Fibroblast of skin of left quadriceps (primary cell): ENCODE measurements at regions not wholly inside any gene's neighbourhood (a gene's known extent, or its start where the extent isn't known, plus 50 kb on each side); places are given as distances from the start of the nearest gene placed in this dataset.
A peak's percentile ranks its signal among the peaks of the same experiment; 100 is the strongest.

Source experiments
- DNase-seq, 2 experiments: peaks; one replicate each; pipeline ENCODE4 v3.0.0-alpha.2; 2013; ENCODE audit warnings: low read depth in 2 of 2

GRCh38 chr4:13182133-13182532 lies 302.0 kb downstream of the RAB28 start:
- DNase-seq = no peak

- DNase-seq = no peak
Measured at GRCh38 chr4:13181681-13182080, 302.5 kb downstream of the RAB28 start.

GRCh38 chr4:13180701-13181100 lies 303.4 kb downstream of the RAB28 start:
- DNase-seq = no peak

- DNase-seq = no peak
Measured at GRCh38 chr4:13178621-13179020, 305.5 kb downstream of the RAB28 start.

GRCh38 chr4:13176741-13177142 lies 307.4 kb downstream of the RAB28 start:
- DNase-seq = no peak

- no peak for DNase-seq
Measured at GRCh38 chr4:13174926-13175325, 309.2 kb downstream of the RAB28 start.

GRCh38 chr4:13174001-13174400 lies 310.1 kb downstream of the RAB28 start:
- DNase-seq = no peak

GRCh38 chr4:13171292-13172057 lies 312.7 kb downstream of the RAB28 start:
- DNase-seq = no peak

GRCh38 chr4:13169731-13170525 lies 314.2 kb downstream of the RAB28 start:
- no peak for DNase-seq

- DNase-seq = no peak
Measured at GRCh38 chr4:13168326-13168725, 315.8 kb downstream of the RAB28 start.

GRCh38 chr4:13166214-13166613 lies 317.9 kb downstream of the RAB28 start:
- DNase-seq = no peak

- DNase-seq = no peak
Measured at GRCh38 chr4:13164783-13165331, 319.3 kb downstream of the RAB28 start.

- no peak for DNase-seq
Measured at GRCh38 chr4:13162886-13163285, 321.3 kb downstream of the RAB28 start.

- peak in 1 of 2 experiments; percentile 7 for DNase-seq
Measured at GRCh38 chr4:13160920-13161319, 323.2 kb downstream of the RAB28 start.

GRCh38 chr4:13159041-13159620 lies 325.0 kb downstream of the RAB28 start:
- DNase-seq = no peak

GRCh38 chr4:13151194-13151593 lies 332.9 kb downstream of the RAB28 start:
- DNase-seq = no peak

GRCh38 chr4:13143222-13144070 lies 340.7 kb downstream of the RAB28 start:
- no peak for DNase-seq

GRCh38 chr4:13142726-13143125 lies 341.4 kb downstream of the RAB28 start:
- DNase-seq = no peak

GRCh38 chr4:13142191-13142590 lies 341.9 kb downstream of the RAB28 start:
- no peak for DNase-seq

GRCh38 chr4:13137390-13137789 lies 346.8 kb downstream of the RAB28 start:
- DNase-seq = no peak

GRCh38 chr4:13133700-13134099 lies 350.4 kb downstream of the RAB28 start:
- DNase-seq = no peak

GRCh38 chr4:13130848-13131247 lies 353.3 kb downstream of the RAB28 start:
- DNase-seq = no peak
